H9 (cell line): ENCODE measurements at regions not wholly inside any gene's neighbourhood (a gene's known extent, or its start where the extent isn't known, plus 50 kb on each side); places are given as distances from the start of the nearest gene placed in this dataset.

Source experiments
- DNase-seq: peaks from one replicate; pipeline ENCODE4 v3.0.0-alpha.2; 2017
- H2AFZ ChIP-seq: one replicate; pipeline ENCODE4 v1.6.1; 2013; ENCODE audit warnings: mild to moderate bottlenecking, low read length, control low read depth, moderate library complexity
- H2AK5ac ChIP-seq: 2 replicates; pipeline ENCODE4 v1.6.1; 2013; ENCODE audit warnings: low read length, control low read depth, mixed read lengths; ENCODE audit not compliant: insufficient read length
- H2BK120ac ChIP-seq: one replicate; pipeline ENCODE4 v1.6.1; 2013; ENCODE audit warnings: low read depth, mild to moderate bottlenecking, low read length, control low read depth, inconsistent platforms; ENCODE audit not compliant: poor library complexity, severe bottlenecking
- H2BK12ac ChIP-seq: 2 replicates; pipeline ENCODE4 v1.6.1; 2013; ENCODE audit warnings: low read length, control low read depth, mixed read lengths, low read depth; ENCODE audit not compliant: insufficient read length
- H2BK15ac ChIP-seq: 2 replicates; pipeline ENCODE4 v1.6.1; 2013; ENCODE audit warnings: low read depth, low read length, control low read depth
- H2BK20ac ChIP-seq: one replicate; pipeline ENCODE4 v1.6.1; 2013; ENCODE audit warnings: low read depth, mild to moderate bottlenecking, low read length, control low read depth, inconsistent platforms; ENCODE audit not compliant: poor library complexity, severe bottlenecking
- H2BK5ac ChIP-seq: 2 replicates; pipeline ENCODE4 v1.6.1; 2013; ENCODE audit warnings: low read length, control low read depth, mixed read lengths; ENCODE audit not compliant: insufficient read length
- H3K14ac ChIP-seq: 2 replicates; pipeline ENCODE4 v1.6.1; 2013; ENCODE audit warnings: low read length, control low read depth; ENCODE audit not compliant: insufficient read depth
- H3K18ac ChIP-seq: 2 replicates; pipeline ENCODE4 v1.6.1; 2013; ENCODE audit warnings: low read depth, mild to moderate bottlenecking, mixed read lengths, low read length, control low read depth; ENCODE audit not compliant: insufficient read length
- H3K23ac ChIP-seq: 2 replicates; pipeline ENCODE4 v1.6.1; 2013; ENCODE audit warnings: low read length, control low read depth, mixed read lengths, low read depth; ENCODE audit not compliant: insufficient read length
- H3K23me2 ChIP-seq: 2 replicates; pipeline ENCODE4 v1.6.1; 2013; ENCODE audit warnings: low read depth, mild to moderate bottlenecking, mixed read lengths, low read length, control low read depth; ENCODE audit not compliant: insufficient read length, poor library complexity, severe bottlenecking
- H3K27ac ChIP-seq: 2 replicates; pipeline ENCODE4 v1.5.1; 2013; ENCODE audit warnings: low read length, control low read depth, mixed read lengths, low read depth; ENCODE audit not compliant: insufficient read length
- H3K27me3 ChIP-seq: 2 replicates; pipeline ENCODE4 v1.6.1; 2013; ENCODE audit warnings: low read length, control low read depth, inconsistent platforms; ENCODE audit not compliant: insufficient read depth
- H3K4ac ChIP-seq: 2 replicates; pipeline ENCODE4 v1.6.1; 2013; ENCODE audit warnings: low read depth, mild to moderate bottlenecking, control low read depth, inconsistent platforms, low read length, moderate library complexity
- H3K4me1 ChIP-seq: 2 replicates; pipeline ENCODE4 v1.6.1; 2013; ENCODE audit warnings: low read length, control low read depth, inconsistent platforms; ENCODE audit not compliant: insufficient read depth
- H3K4me2 ChIP-seq: 2 replicates; pipeline ENCODE4 v1.6.1; 2013; ENCODE audit warnings: low read length, control low read depth, mixed read lengths; ENCODE audit not compliant: insufficient read length, insufficient read depth
- H3K56ac ChIP-seq: 2 replicates; pipeline ENCODE4 v1.6.1; 2013; ENCODE audit warnings: low read depth, mild to moderate bottlenecking, mixed read lengths, low read length, control low read depth; ENCODE audit not compliant: insufficient read length
- H3K79me1 ChIP-seq: 2 replicates; pipeline ENCODE4 v1.6.1; 2013; ENCODE audit warnings: low read depth, mild to moderate bottlenecking, moderate library complexity, low read length, control low read depth, inconsistent platforms; ENCODE audit not compliant: insufficient read depth, poor library complexity, severe bottlenecking
- H3K79me2 ChIP-seq: 2 replicates; pipeline ENCODE4 v1.6.1; 2013; ENCODE audit warnings: low read length, control low read depth, inconsistent platforms; ENCODE audit not compliant: insufficient read depth
- H3K9ac ChIP-seq: 2 replicates; pipeline ENCODE4 v1.6.1; 2013; ENCODE audit warnings: low read length, control low read depth, mixed read lengths; ENCODE audit not compliant: insufficient read length; ENCODE audit errors: extremely low read depth
- H3K9me3 ChIP-seq: one replicate; pipeline ENCODE4 v1.6.1; 2013; ENCODE audit warnings: low read depth, low read length, inconsistent platforms; ENCODE audit not compliant: control insufficient read depth
- H3T11ph ChIP-seq: one replicate; pipeline ENCODE4 v1.6.1; 2013; ENCODE audit warnings: mild to moderate bottlenecking, low read length, control low read depth, inconsistent platforms
- H4K20me1 ChIP-seq: one replicate; pipeline ENCODE4 v1.6.1; 2013; ENCODE audit not compliant: control insufficient read depth, insufficient read length, insufficient read depth
- H4K5ac ChIP-seq: 2 replicates; pipeline ENCODE4 v1.6.1; 2013; ENCODE audit warnings: low read depth, mild to moderate bottlenecking, mixed read lengths, low read length, control low read depth; ENCODE audit not compliant: insufficient read length
- H4K8ac ChIP-seq: replicated peaks from 2 replicates; pipeline ENCODE4 v1.6.1; 2013; ENCODE audit warnings: low read length, control low read depth, mixed read lengths, low read depth; ENCODE audit not compliant: insufficient read length
- H4K91ac ChIP-seq: 2 replicates; pipeline ENCODE4 v1.6.1; 2013; ENCODE audit warnings: low read depth, mild to moderate bottlenecking, moderate library complexity, mixed read lengths, low read length, control low read depth; ENCODE audit not compliant: insufficient read length
- H3K27ac Mint-ChIP-seq, 3 experiments: 2 replicates in 2 of 3; 3 replicates in 1 of 3; pipeline ENCODE4 v1.8.0; 2020 to 2021; ENCODE audit warnings: mixed read lengths in 3 of 3, mild to moderate bottlenecking in 1 of 3, moderate library complexity in 1 of 3
- H3K27me3 Mint-ChIP-seq: 2 replicates; pipeline ENCODE4 v1.8.0; 2021; ENCODE audit warnings: low read depth, mild to moderate bottlenecking, moderate library complexity, mixed read lengths
- H3K36me3 Mint-ChIP-seq, 3 experiments: 2 replicates in 2 of 3; 3 replicates in 1 of 3; pipeline ENCODE4 v1.8.0; 2020 to 2021; ENCODE audit warnings: low read depth in 3 of 3, mixed read lengths in 3 of 3; ENCODE audit not compliant: insufficient read depth in 1 of 3
- H3K4me1 Mint-ChIP-seq, 2 experiments: 2 replicates each; pipeline ENCODE4 v1.8.0; 2020; ENCODE audit warnings: mixed read lengths in 2 of 2
- H3K4me3 Mint-ChIP-seq, 2 experiments: 2 replicates in 1 of 2; 3 replicates in 1 of 2; pipeline ENCODE4 v1.8.0; 2020 to 2021; ENCODE audit warnings: mild to moderate bottlenecking in 2 of 2, mixed read lengths in 2 of 2, moderate library complexity in 1 of 2
- H3K9me3 Mint-ChIP-seq, 2 experiments: 2 replicates in 1 of 2; 3 replicates in 1 of 2; pipeline ENCODE4 v1.8.0; 2020; ENCODE audit warnings: mild to moderate bottlenecking in 2 of 2, mixed read lengths in 2 of 2, moderate library complexity in 1 of 2
- WGBS: extraction: QIAGEN DNeasy Blood & Tissue Kit; methylation state at CpG from one replicate; pipeline ENCODE4 v1.1.7; 2013; ENCODE audit warnings: missing lambda C conversion rate, low lambda C conversion rate, mixed read lengths; ENCODE audit not compliant: insufficient read length; ENCODE audit errors: extremely low coverage; 5-methylcytosine and 5-hydroxymethylcytosine counted together
- TF ChIP-seq, protein P1 (sequence below): fragments of 200-600 bp; sonication (generic); conservative IDR thresholded peaks from 3 replicates; pipeline ENCODE4 v1.8.0; 2021; ENCODE audit warnings: antibody characterized with exemption, mild to moderate bottlenecking

DNA sequence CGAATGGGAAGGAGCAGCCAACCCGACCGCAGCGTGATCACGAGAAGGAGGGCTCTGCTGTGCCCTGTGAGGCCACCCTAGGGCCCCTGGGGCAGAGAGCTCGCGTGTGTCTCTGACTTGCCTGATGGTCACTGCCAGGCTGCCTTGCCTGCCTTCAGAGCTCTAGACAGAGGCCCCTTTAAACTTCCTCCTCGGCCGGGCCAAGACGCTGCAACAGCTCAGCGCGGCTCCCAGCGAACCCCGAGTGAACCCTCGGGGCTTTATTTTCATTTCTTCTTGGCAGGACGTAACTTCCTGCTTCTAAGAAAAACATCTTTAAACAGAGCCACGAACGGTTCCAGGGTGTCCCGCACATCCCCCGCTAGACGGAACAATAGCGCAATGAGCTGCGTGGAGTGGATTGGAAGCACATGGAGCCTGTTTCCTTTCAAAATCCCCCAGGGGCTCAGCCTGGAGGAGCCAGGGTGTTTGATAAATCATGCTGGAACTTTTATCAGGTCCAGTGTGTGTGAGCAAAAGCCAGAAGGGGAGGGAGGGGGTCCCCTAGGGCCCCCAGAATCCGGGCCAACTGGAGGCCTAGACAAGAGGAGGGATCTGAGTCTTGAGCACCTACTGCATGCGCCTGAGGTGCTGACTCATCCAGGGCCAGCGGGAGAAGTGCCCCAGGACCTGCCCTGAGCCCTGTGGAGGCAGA lies 134.1 kb upstream of the GDF10 start:
- Histone ChIP-seq H4K20me1 (no peaks in the 10 kb centered on the region), H3K27ac (no peak overlapping the region), H3K27me3 (no peaks in the 10 kb centered on the region), H4K5ac (no peak overlapping the region), H3K23me2 (peaks cover 3% of the 10 kb centered on the region), H2BK15ac (no peak overlapping the region), H3K9me3 (peaks cover 5% of the 10 kb centered on the region), H4K8ac (no peak overlapping the region), H2AFZ (no peak overlapping the region), H2BK20ac (no peak overlapping the region), H3K14ac (no peak overlapping the region), H3K4me2 (no peak overlapping the region), H3K56ac (no peak overlapping the region), H3K18ac (no peak overlapping the region), H3K9ac (no peak overlapping the region), H3T11ph (no peak overlapping the region), H2AK5ac (no peak overlapping the region), H2BK12ac (no peak overlapping the region), H3K79me1 (no peaks in the 10 kb centered on the region), H3K4ac (no peak overlapping the region), H4K91ac (no peak overlapping the region), H2BK5ac (no peak overlapping the region), H3K4me1 (no peaks in the 10 kb centered on the region), H3K79me2 (no peaks in the 10 kb centered on the region), H2BK120ac (no peak overlapping the region), H3K23ac (no peak overlapping the region)
- TF ChIP-seq, protein P1, sequence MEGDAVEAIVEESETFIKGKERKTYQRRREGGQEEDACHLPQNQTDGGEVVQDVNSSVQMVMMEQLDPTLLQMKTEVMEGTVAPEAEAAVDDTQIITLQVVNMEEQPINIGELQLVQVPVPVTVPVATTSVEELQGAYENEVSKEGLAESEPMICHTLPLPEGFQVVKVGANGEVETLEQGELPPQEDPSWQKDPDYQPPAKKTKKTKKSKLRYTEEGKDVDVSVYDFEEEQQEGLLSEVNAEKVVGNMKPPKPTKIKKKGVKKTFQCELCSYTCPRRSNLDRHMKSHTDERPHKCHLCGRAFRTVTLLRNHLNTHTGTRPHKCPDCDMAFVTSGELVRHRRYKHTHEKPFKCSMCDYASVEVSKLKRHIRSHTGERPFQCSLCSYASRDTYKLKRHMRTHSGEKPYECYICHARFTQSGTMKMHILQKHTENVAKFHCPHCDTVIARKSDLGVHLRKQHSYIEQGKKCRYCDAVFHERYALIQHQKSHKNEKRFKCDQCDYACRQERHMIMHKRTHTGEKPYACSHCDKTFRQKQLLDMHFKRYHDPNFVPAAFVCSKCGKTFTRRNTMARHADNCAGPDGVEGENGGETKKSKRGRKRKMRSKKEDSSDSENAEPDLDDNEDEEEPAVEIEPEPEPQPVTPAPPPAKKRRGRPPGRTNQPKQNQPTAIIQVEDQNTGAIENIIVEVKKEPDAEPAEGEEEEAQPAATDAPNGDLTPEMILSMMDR: no peak
- no CpG with 5 or more reads among the region's 26 CpGs for WGBS
- peaks cover 4 to 18% (median 6%) of the 10 kb centered on the region in 3 experiments; a peak in 6 of 7 replicates for H3K36me3 Mint-ChIP-seq
- peaks cover 20 to 24% of the 10 kb centered on the region in 2 experiments for H3K9me3 Mint-ChIP-seq
- peaks cover 3% of the 10 kb centered on the region; the same call in 1 of the 2 replicates for H3K27me3 Mint-ChIP-seq
- no peaks in the 10 kb centered on the region for H3K4me1 Mint-ChIP-seq
- peak overlapping the region in 1 of 3 experiments; percentile 77; a peak in 1 of 7 replicates for H3K27ac Mint-ChIP-seq
- DNase-seq: peak; percentile 17
- H3K4me3 Mint-ChIP-seq: no peak overlapping the region
